SU-DHL-6 (cell line): ENCODE measurements at regions not wholly inside any gene's neighbourhood (a gene's known extent, or its start where the extent isn't known, plus 50 kb on each side); places are given as distances from the start of the nearest gene placed in this dataset.

Experiments
- H2AFZ ChIP-seq: fragments of 200-600 bp; sonication (generic); 2 replicates; pipeline ENCODE4 v1.6.1; 2014; ENCODE audit warnings: low read depth, mild to moderate bottlenecking, moderate library complexity, mixed read lengths, antibody characterized with exemption, low read length; ENCODE audit not compliant: severe bottlenecking
- H3F3A ChIP-seq: fragments of 200-600 bp; shearing (Covaris generic); 2 replicates; pipeline ENCODE4 v1.6.0; 2016; ENCODE audit warnings: antibody characterized with exemption, mild to moderate bottlenecking; ENCODE audit not compliant: insufficient read depth
- H3K27ac ChIP-seq: fragments of 200-600 bp; sonication (generic); 2 replicates; pipeline ENCODE4 v1.5.1; 2016; ENCODE audit warnings: low read depth, mild to moderate bottlenecking, low read length, moderate library complexity, mixed read lengths
- H3K27me3 ChIP-seq: fragments of 200-600 bp; sonication (generic), shearing (Covaris generic); 2 replicates; pipeline ENCODE4 v1.6.0; 2014; ENCODE audit warnings: mild to moderate bottlenecking, low read length
- H3K36me3 ChIP-seq: fragments of 200-600 bp; sonication (generic); 2 replicates; pipeline ENCODE4 v1.6.1; 2014; ENCODE audit warnings: mild to moderate bottlenecking, low read length, mixed read lengths
- H3K4me2 ChIP-seq: fragments of 300-600, 200-600 bp; shearing (Covaris generic), sonication (generic); 2 replicates; pipeline ENCODE4 v1.6.0; 2014; ENCODE audit warnings: low read length, low read depth, mild to moderate bottlenecking; ENCODE audit not compliant: poor library complexity, severe bottlenecking
- H3K4me3 ChIP-seq: fragments of 200-600 bp; sonication (generic); 2 replicates; pipeline ENCODE4 v1.5.1; 2014; ENCODE audit warnings: antibody characterized with exemption, low read length, mild to moderate bottlenecking, mixed read lengths; ENCODE audit not compliant: insufficient read depth, poor library complexity, severe bottlenecking
- H3K79me2 ChIP-seq: fragments of 200-600 bp; sonication (generic); 2 replicates; pipeline ENCODE4 v1.6.1; 2014; ENCODE audit warnings: mild to moderate bottlenecking, low read length, moderate library complexity; ENCODE audit not compliant: insufficient read depth
- H3K9ac ChIP-seq: fragments of 200-600 bp; sonication (generic); 2 replicates; pipeline ENCODE4 v1.7.0; 2014; ENCODE audit warnings: mild to moderate bottlenecking, low read length
- H3K9me2 ChIP-seq: fragments of 200-600 bp; sonication (generic); replicated peaks from 2 replicates; pipeline ENCODE4 v1.6.1; 2014; ENCODE audit warnings: low read length; ENCODE audit not compliant: insufficient read depth
- H3K9me3 ChIP-seq: fragments of 200-600 bp; sonication (generic); 2 replicates; pipeline ENCODE4 v1.6.1; 2014; ENCODE audit warnings: low read length, mixed read lengths; ENCODE audit not compliant: insufficient read depth
- H4K20me1 ChIP-seq: fragments of 200-600 bp; sonication (generic); 2 replicates; pipeline ENCODE4 v1.6.1; 2014; ENCODE audit warnings: low read depth, mild to moderate bottlenecking, antibody characterized with exemption, low read length, moderate library complexity, mixed read lengths
- EZH2phosphoT487 ChIP-seq: fragments of 200-600 bp; sonication (generic), shearing (Covaris generic); conservative IDR thresholded peaks from 2 replicates; pipeline ENCODE4 v1.6.1; 2018; ENCODE audit warnings: mild to moderate bottlenecking, antibody characterized with exemption, low read length, moderate library complexity, mixed read lengths
- TF ChIP-seq, protein P1 (sequence below): fragments of 200-600 bp; sonication (generic); IDR thresholded peaks from one replicate; pipeline ENCODE4 v1.5.1; 2017; ENCODE audit warnings: antibody characterized with exemption, mild to moderate bottlenecking, low read length, moderate library complexity; ENCODE audit not compliant: insufficient read depth, poor library complexity, severe bottlenecking

GRCh38 chr6:167397712-167398111 is 72.8 kb downstream of the TTLL2 start:
- H3K9ac ChIP-seq, result no peak overlapping the region
- H3K4me3 ChIP-seq, result no peak overlapping the region
- H3K27ac ChIP-seq, result no peak overlapping the region
- no peaks in the 10 kb centered on the region for H3K79me2 ChIP-seq
- no peaks in the 10 kb centered on the region for H3K27me3 ChIP-seq
- H4K20me1 ChIP-seq, result no peaks in the 10 kb centered on the region
- H2AFZ ChIP-seq, result no peak overlapping the region
- H3K9me2 ChIP-seq, result no peaks in the 10 kb centered on the region
- no peak overlapping the region for H3K4me2 ChIP-seq
- H3F3A ChIP-seq, result no peaks in the 10 kb centered on the region
- no peaks in the 10 kb centered on the region for H3K9me3 ChIP-seq
- TF ChIP-seq, protein P1, sequence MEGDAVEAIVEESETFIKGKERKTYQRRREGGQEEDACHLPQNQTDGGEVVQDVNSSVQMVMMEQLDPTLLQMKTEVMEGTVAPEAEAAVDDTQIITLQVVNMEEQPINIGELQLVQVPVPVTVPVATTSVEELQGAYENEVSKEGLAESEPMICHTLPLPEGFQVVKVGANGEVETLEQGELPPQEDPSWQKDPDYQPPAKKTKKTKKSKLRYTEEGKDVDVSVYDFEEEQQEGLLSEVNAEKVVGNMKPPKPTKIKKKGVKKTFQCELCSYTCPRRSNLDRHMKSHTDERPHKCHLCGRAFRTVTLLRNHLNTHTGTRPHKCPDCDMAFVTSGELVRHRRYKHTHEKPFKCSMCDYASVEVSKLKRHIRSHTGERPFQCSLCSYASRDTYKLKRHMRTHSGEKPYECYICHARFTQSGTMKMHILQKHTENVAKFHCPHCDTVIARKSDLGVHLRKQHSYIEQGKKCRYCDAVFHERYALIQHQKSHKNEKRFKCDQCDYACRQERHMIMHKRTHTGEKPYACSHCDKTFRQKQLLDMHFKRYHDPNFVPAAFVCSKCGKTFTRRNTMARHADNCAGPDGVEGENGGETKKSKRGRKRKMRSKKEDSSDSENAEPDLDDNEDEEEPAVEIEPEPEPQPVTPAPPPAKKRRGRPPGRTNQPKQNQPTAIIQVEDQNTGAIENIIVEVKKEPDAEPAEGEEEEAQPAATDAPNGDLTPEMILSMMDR, result no peak
- no peak for TF ChIP-seq EZH2phosphoT487
- H3K36me3 ChIP-seq, result no peaks in the 10 kb centered on the region

- no peak overlapping the region for H3K4me3 ChIP-seq
- H3K9ac ChIP-seq, result no peak overlapping the region
- H3K9me2 ChIP-seq, result no peaks in the 10 kb centered on the region
- H3F3A ChIP-seq, result no peaks in the 10 kb centered on the region
- no peak overlapping the region for H2AFZ ChIP-seq
- no peak overlapping the region for H3K27ac ChIP-seq
- H3K9me3 ChIP-seq, result no peaks in the 10 kb centered on the region
- H3K4me2 ChIP-seq, result no peak overlapping the region
- H3K36me3 ChIP-seq, result no peaks in the 10 kb centered on the region
- no peaks in the 10 kb centered on the region for H4K20me1 ChIP-seq
- TF ChIP-seq, protein P1, result no peak
- TF ChIP-seq EZH2phosphoT487, result no peak
- no peaks in the 10 kb centered on the region for H3K79me2 ChIP-seq
- H3K27me3 ChIP-seq, result no peaks in the 10 kb centered on the region
Measured at GRCh38 chr6:167398214-167399050, 73.5 kb downstream of the TTLL2 start.

DNA sequence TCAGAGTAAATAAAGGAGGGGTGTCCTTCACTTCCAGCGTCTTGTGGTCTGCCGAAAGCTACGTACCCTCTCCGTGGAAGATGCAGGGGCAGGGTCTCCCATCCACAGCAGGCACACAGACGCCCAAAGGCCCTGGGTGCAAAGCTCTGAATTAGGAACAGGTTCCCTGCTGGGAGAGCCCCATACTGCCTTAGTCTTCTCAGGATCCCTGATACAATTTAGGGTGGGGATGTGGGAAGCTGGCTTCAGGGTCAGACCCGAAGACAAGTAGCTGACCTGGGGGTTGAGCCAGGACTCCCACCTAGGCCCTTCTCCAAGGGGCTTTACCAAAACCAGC is 74.1 kb downstream of the TTLL2 start:
- H3K36me3 ChIP-seq, result no peaks in the 10 kb centered on the region
- no peak overlapping the region for H3K4me2 ChIP-seq
- no peak overlapping the region for H3K9ac ChIP-seq
- H3K9me2 ChIP-seq, result no peaks in the 10 kb centered on the region
- no peaks in the 10 kb centered on the region for H3F3A ChIP-seq
- H2AFZ ChIP-seq, result no peak overlapping the region
- TF ChIP-seq, protein P1, result no peak
- no peak for TF ChIP-seq EZH2phosphoT487
- no peak overlapping the region for H3K27ac ChIP-seq
- no peaks in the 10 kb centered on the region for H4K20me1 ChIP-seq
- H3K27me3 ChIP-seq, result no peaks in the 10 kb centered on the region
- no peaks in the 10 kb centered on the region for H3K79me2 ChIP-seq
- H3K9me3 ChIP-seq, result no peaks in the 10 kb centered on the region
- no peak overlapping the region for H3K4me3 ChIP-seq
